GM18498 (cell line): ENCODE measurements at regions not wholly inside any gene's neighbourhood (a gene's known extent, or its start where the extent isn't known, plus 50 kb on each side); places are given as distances from the start of the nearest gene placed in this dataset.
"Not testable (repeated sequence)": the region's sequence is repeated elsewhere in the genome, so short reads cannot be mapped to it uniquely, and the experiment has no call there.

ENCODE experiments used
- ATAC-seq: cut with Tn5 transposase; IDR thresholded peaks from one replicate; pipeline ENCODE4 v1.9.1; 2021; ENCODE audit warnings: mild to moderate bottlenecking, moderate library complexity; ENCODE audit not compliant: unreplicated experiment

- not testable (repeated sequence) for ATAC-seq
Measured at GRCh38 chr7:108943048-108943447, 373.4 kb downstream of the DNAJB9 start.

GRCh38 chr7:108947526-108947925, 377.9 kb downstream of the DNAJB9 start:
- no peak for ATAC-seq

GRCh38 chr7:108972004-108972403, 402.3 kb downstream of the DNAJB9 start:
- ATAC-seq, result no peak

- no peak for ATAC-seq
Measured at GRCh38 chr7:108973075-108973474, 403.4 kb downstream of the DNAJB9 start.

GRCh38 chr7:108974641-108975040, 405.0 kb downstream of the DNAJB9 start:
- no peak for ATAC-seq

GRCh38 chr7:108985037-108985436, 415.4 kb downstream of the DNAJB9 start:
- no peak for ATAC-seq

- ATAC-seq, result no peak
Measured at GRCh38 chr7:108989319-108989718, 419.6 kb downstream of the DNAJB9 start.

GRCh38 chr7:108997480-108997879, 427.8 kb downstream of the DNAJB9 start:
- no peak for ATAC-seq

GRCh38 chr7:109003742-109004141, 434.1 kb downstream of the DNAJB9 start:
- no peak for ATAC-seq

- no peak for ATAC-seq
Measured at GRCh38 chr7:109009636-109010035, 440.0 kb downstream of the DNAJB9 start.

- no peak for ATAC-seq
Measured at GRCh38 chr7:109020251-109020650, 450.6 kb downstream of the DNAJB9 start.

GRCh38 chr7:109021390-109021789, 451.7 kb downstream of the DNAJB9 start:
- ATAC-seq, result no peak

- ATAC-seq, result no peak
Measured at GRCh38 chr7:109029866-109030265, 460.2 kb downstream of the DNAJB9 start.

GRCh38 chr7:109044691-109045090, 475.0 kb downstream of the DNAJB9 start:
- no peak for ATAC-seq

GRCh38 chr7:109049366-109049765, 479.7 kb downstream of the DNAJB9 start:
- no peak for ATAC-seq

GRCh38 chr7:109059089-109059488, 489.4 kb downstream of the DNAJB9 start:
- ATAC-seq, result no peak

GRCh38 chr7:109062798-109063197, 493.1 kb downstream of the DNAJB9 start:
- ATAC-seq, result no peak

- ATAC-seq, result no peak
Measured at GRCh38 chr7:109073543-109073942, 503.9 kb downstream of the DNAJB9 start.

GRCh38 chr7:109076396-109076972, 506.8 kb downstream of the DNAJB9 start:
- no peak for ATAC-seq

- ATAC-seq, result no peak
Measured at GRCh38 chr7:109091042-109091441, 521.4 kb downstream of the DNAJB9 start.

GRCh38 chr7:109092268-109092667, 522.6 kb downstream of the DNAJB9 start:
- no peak for ATAC-seq

- ATAC-seq, result no peak
Measured at GRCh38 chr7:109101332-109101731, 531.7 kb downstream of the DNAJB9 start.

GRCh38 chr7:109109558-109109957, 539.9 kb downstream of the DNAJB9 start:
- no peak for ATAC-seq
